WTC11 (cell line): ENCODE measurements at regions not wholly inside any gene's neighbourhood (a gene's known extent, or its start where the extent isn't known, plus 50 kb on each side); places are given as distances from the start of the nearest gene placed in this dataset.

ENCODE experiments used
- ATAC-seq: fragments of 200-7000 bp; cut with Tn5 transposase; 2 replicates; pipeline ENCODE4 v1.10.0; 2021; ENCODE audit warnings: mild to moderate bottlenecking, moderate library complexity
- CTCF ChIA-PET: fragments of 300-600 bp; sonication (Branson Sonifier 250); formaldehyde crosslinking; loops from one replicate; lab custom pipeline; 2021; ENCODE audit warnings: antibody characterized with exemption; lab: Charles Lee
- POLR2A ChIA-PET: fragments of 350-600 bp; sonication (Branson Sonifier 250); formaldehyde crosslinking; loops from one replicate; lab custom pipeline; 2021; ENCODE audit warnings: antibody characterized with exemption; lab: Charles Lee
- DNase-seq: peaks from one replicate; pipeline ENCODE4 v3.0.0; 2021; ENCODE audit warnings: low spot score
- H3K27ac Mint-ChIP-seq: 2 replicates; pipeline ENCODE4 v1.8.0; 2021; ENCODE audit warnings: mixed read lengths
- H3K27me3 Mint-ChIP-seq: 2 replicates; pipeline ENCODE4 v1.8.0; 2021; ENCODE audit warnings: low read depth, mild to moderate bottlenecking, moderate library complexity, mixed read lengths
- H3K36me3 Mint-ChIP-seq: 2 replicates; pipeline ENCODE4 v1.8.0; 2021; ENCODE audit warnings: mixed read lengths
- H3K4me1 Mint-ChIP-seq: 2 replicates; pipeline ENCODE4 v1.8.0; 2022; ENCODE audit warnings: mixed read lengths
- H3K4me3 Mint-ChIP-seq: 2 replicates; pipeline ENCODE4 v1.8.0; 2021; ENCODE audit warnings: mild to moderate bottlenecking, moderate library complexity, mixed read lengths
- H3K9me3 Mint-ChIP-seq: 2 replicates; pipeline ENCODE4 v1.8.0; 2021; ENCODE audit warnings: mixed read lengths
- CREB1 ChIP-seq: sonication (generic); formaldehyde crosslinking; IDR thresholded peaks from 2 replicates; pipeline ENCODE4 v1.8.0; 2023; ENCODE audit warnings: mild to moderate bottlenecking, missing genetic modification reagents
- ESRRA ChIP-seq: sonication (generic); formaldehyde crosslinking; IDR thresholded peaks from 2 replicates; pipeline ENCODE4 v1.8.1; 2022; ENCODE audit warnings: mild to moderate bottlenecking, missing genetic modification reagents, borderline replicate concordance
- FOXJ3 ChIP-seq: sonication (generic); formaldehyde crosslinking; IDR thresholded peaks from 2 replicates; pipeline ENCODE4 v1.9.0; 2021; ENCODE audit warnings: missing genetic modification reagents, mild to moderate bottlenecking, borderline replicate concordance
- FOXP4 ChIP-seq: sonication (generic); formaldehyde crosslinking; IDR thresholded peaks from 2 replicates; pipeline ENCODE4 v1.8.0; 2022; ENCODE audit warnings: mild to moderate bottlenecking, missing genetic modification reagents
- GRHL2 ChIP-seq: fragments of 250-450 bp; sonication (Bioruptor Pico); IDR thresholded peaks from 2 replicates; pipeline ENCODE4 v1.8.0; 2022; ENCODE audit warnings: mild to moderate bottlenecking, moderate library complexity; ENCODE audit not compliant: insufficient replicate concordance, severe bottlenecking
- HMGA2 ChIP-seq: fragments of 250-450 bp; sonication (Bioruptor Pico); IDR thresholded peaks from 2 replicates; pipeline ENCODE4 v1.4.0; 2021; ENCODE audit warnings: mild to moderate bottlenecking, moderate library complexity
- KAT7 ChIP-seq: sonication (generic); formaldehyde crosslinking; IDR thresholded peaks from 2 replicates; pipeline ENCODE4 v1.8.1; 2023; ENCODE audit warnings: missing genetic modification reagents, mild to moderate bottlenecking, borderline replicate concordance
- NR1H2 ChIP-seq: sonication (generic); formaldehyde crosslinking; IDR thresholded peaks from 2 replicates; pipeline ENCODE4 v1.9.0; 2021; ENCODE audit warnings: mild to moderate bottlenecking, moderate library complexity, missing genetic modification reagents
- PRDM15 ChIP-seq: sonication (generic); formaldehyde crosslinking; IDR thresholded peaks from 2 replicates; pipeline ENCODE4 v1.8.0; 2022; ENCODE audit warnings: missing genetic modification reagents
- STAT6 ChIP-seq: sonication (generic); formaldehyde crosslinking; conservative IDR thresholded peaks from 2 replicates; pipeline ENCODE4 v1.8.1; 2023; ENCODE audit warnings: mild to moderate bottlenecking, low read depth, missing genetic modification reagents, moderate library complexity
- TCF7 ChIP-seq: sonication (generic); formaldehyde crosslinking; IDR thresholded peaks from 2 replicates; pipeline ENCODE4 v1.8.0; 2022; ENCODE audit warnings: mild to moderate bottlenecking, low read depth, missing genetic modification reagents, moderate library complexity
- USF2 ChIP-seq: sonication (generic); formaldehyde crosslinking; IDR thresholded peaks from 2 replicates; pipeline ENCODE4 v1.8.1; 2023; ENCODE audit warnings: mild to moderate bottlenecking, missing genetic modification reagents, moderate library complexity
- ZBTB43 ChIP-seq: sonication (generic); formaldehyde crosslinking; IDR thresholded peaks from 2 replicates; pipeline ENCODE4 v1.8.1; 2023; ENCODE audit warnings: mild to moderate bottlenecking, missing genetic modification reagents
- ZNF423 ChIP-seq: fragments of 250-450 bp; sonication (Bioruptor Pico); IDR thresholded peaks from 2 replicates; pipeline ENCODE4 v2.1.2; 2022; ENCODE audit warnings: mild to moderate bottlenecking, moderate library complexity
- ZNF671 ChIP-seq: fragments of 250-450 bp; sonication (Bioruptor Pico); IDR thresholded peaks from 2 replicates; pipeline ENCODE4 v1.8.0; 2021; ENCODE audit warnings: mild to moderate bottlenecking
- TF ChIP-seq, protein P1 (sequence below): sonication (generic); formaldehyde crosslinking; IDR thresholded peaks from 2 replicates; pipeline ENCODE4 v1.8.1; 2022; ENCODE audit warnings: low read depth, mild to moderate bottlenecking, moderate library complexity, missing genetic modification reagents, borderline replicate concordance

GRCh38 chr4:129988957-129989356 lies 893.0 kb downstream of the C4orf33 start:
- ChIA-PET CTCF (no interaction called here), POLR2A (no interaction called here)
- Mint-ChIP-seq H3K36me3 (no peaks in the 10 kb centered on the region), H3K27me3 (no peaks in the 10 kb centered on the region), H3K9me3 (no peaks in the 10 kb centered on the region), H3K4me3 (no peak overlapping the region), H3K27ac (no peak overlapping the region), H3K4me1 (peaks cover 29% of the 10 kb centered on the region)
- DNase-seq, result no peak
- TF ChIP-seq CREB1 (no peak), ZNF671 (CRISPR knock-in tag) (no peak), KAT7 (CRISPR knock-in tag) (no peak), ZBTB43 (CRISPR knock-in tag) (no peak), FOXJ3 (CRISPR knock-in tag) (no peak)
- no peak for ATAC-seq

- CTCF ChIA-PET, result no interaction called here
- H3K36me3 Mint-ChIP-seq, result peaks cover 5% of the 10 kb centered on the region
- TF ChIP-seq ZNF423 (CRISPR knock-in tag) (no peak), STAT6 (CRISPR knock-in tag) (no peak)
- no peak overlapping the region for H3K4me3 Mint-ChIP-seq
- H3K9me3 Mint-ChIP-seq, result peaks cover 19% of the 10 kb centered on the region
- no peaks in the 10 kb centered on the region for H3K27me3 Mint-ChIP-seq
- ATAC-seq (no peak), DNase-seq (no peak)
- H3K4me1 Mint-ChIP-seq, result peaks cover 11% of the 10 kb centered on the region
- POLR2A ChIA-PET, result no interaction called here
- H3K27ac Mint-ChIP-seq, result no peak overlapping the region
Measured at GRCh38 chr4:129994715-129995114, 898.8 kb downstream of the C4orf33 start.

- Mint-ChIP-seq H3K36me3 (peaks cover 9% of the 10 kb centered on the region), H3K27ac (no peak overlapping the region), H3K27me3 (no peaks in the 10 kb centered on the region), H3K9me3 (peaks cover 29% of the 10 kb centered on the region), H3K4me1 (peaks cover 7% of the 10 kb centered on the region), H3K4me3 (no peak overlapping the region)
- ATAC-seq (no peak), DNase-seq (no peak)
- ChIA-PET POLR2A (no interaction called here), CTCF (no interaction called here)
- TF ChIP-seq NR1H2 (CRISPR knock-in tag) (no peak), TCF7 (CRISPR knock-in tag) (no peak), HMGA2 (CRISPR knock-in tag) (no peak), GRHL2 (CRISPR knock-in tag) (no peak), FOXP4 (no peak), ESRRA (no peak), USF2 (CRISPR knock-in tag) (no peak), PRDM15 (no peak)
- TF ChIP-seq, protein P1, sequence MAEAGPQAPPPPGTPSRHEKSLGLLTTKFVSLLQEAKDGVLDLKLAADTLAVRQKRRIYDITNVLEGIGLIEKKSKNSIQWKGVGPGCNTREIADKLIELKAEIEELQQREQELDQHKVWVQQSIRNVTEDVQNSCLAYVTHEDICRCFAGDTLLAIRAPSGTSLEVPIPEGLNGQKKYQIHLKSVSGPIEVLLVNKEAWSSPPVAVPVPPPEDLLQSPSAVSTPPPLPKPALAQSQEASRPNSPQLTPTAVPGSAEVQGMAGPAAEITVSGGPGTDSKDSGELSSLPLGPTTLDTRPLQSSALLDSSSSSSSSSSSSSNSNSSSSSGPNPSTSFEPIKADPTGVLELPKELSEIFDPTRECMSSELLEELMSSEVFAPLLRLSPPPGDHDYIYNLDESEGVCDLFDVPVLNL, result no peak
- TF ChIP-seq, all 79 proteins: peak for 0
Measured at GRCh38 chr4:129998436-129999150, 902.6 kb downstream of the C4orf33 start.
